Left ventricle myocardium inferior (tissue), 1 donor: ENCODE measurements at regions not wholly inside any gene's neighbourhood (a gene's known extent, or its start where the extent isn't known, plus 50 kb on each side); places are given as distances from the start of the nearest gene placed in this dataset.
"Not testable (repeated sequence)": the region's sequence is repeated elsewhere in the genome, so short reads cannot be mapped to it uniquely, and the experiment has no call there.

Experiments used
- DNase-seq: peaks from one replicate; pipeline ENCODE4 v3.0.0-alpha.2; 2020
- H3K27ac ChIP-seq: fragments of 200-600 bp; replicated peaks from 2 replicates; pipeline ENCODE4 v1.8.0; 2021
- H3K27me3 ChIP-seq: fragments of 200-600 bp; 2 replicates; pipeline ENCODE4 v1.8.0; 2021; ENCODE audit warnings: low read depth
- H3K36me3 ChIP-seq: fragments of 200-600 bp; 2 replicates; pipeline ENCODE4 v1.8.0; 2021
- H3K4me1 ChIP-seq: fragments of 200-600 bp; 2 replicates; pipeline ENCODE4 v1.8.0; 2021
- H3K4me3 ChIP-seq: fragments of 200-600 bp; 2 replicates; pipeline ENCODE4 v1.8.0; 2021; ENCODE audit warnings: mild to moderate bottlenecking, moderate library complexity
- H3K9me3 ChIP-seq: fragments of 200-600 bp; replicated peaks from 2 replicates; pipeline ENCODE4 v1.8.0; 2021
- CTCF ChIP-seq: fragments of 200-600 bp; IDR thresholded peaks from 2 replicates; pipeline ENCODE4 v1.8.0; 2021; ENCODE audit warnings: antibody characterized with exemption, mild to moderate bottlenecking, borderline replicate concordance
- intact Hi-C: fragments of 100-400 bp; cut with micrococcal nuclease; formaldehyde crosslinking; loops from one replicate; pipeline ENCODE4 v1.11.0; 2022
- donor health status: DM: no; HTN: yes; CAD: no; lungs with severe emphysema.

GRCh38 chr6:73941892-73942291, 245.9 kb downstream of the CD109 start:
- H3K4me1 ChIP-seq, result no peaks in the 10 kb centered on the region
- H3K27ac ChIP-seq, result no peak overlapping the region
- H3K4me3 ChIP-seq, result no peak overlapping the region
- no peaks in the 10 kb centered on the region for H3K27me3 ChIP-seq
- no peak for TF ChIP-seq CTCF
- H3K36me3 ChIP-seq, result no peaks in the 10 kb centered on the region
- no peak for DNase-seq
- H3K9me3 ChIP-seq, result peaks cover 17% of the 10 kb centered on the region
- intact Hi-C loops, result no loop called here

- Histone ChIP-seq H3K36me3 (no peaks in the 10 kb centered on the region), H3K9me3 (peaks cover 6% of the 10 kb centered on the region), H3K4me1 (no peaks in the 10 kb centered on the region), H3K4me3 (no peak overlapping the region), H3K27ac (no peak overlapping the region), H3K27me3 (no peaks in the 10 kb centered on the region)
- intact Hi-C loops, result no loop called here
- no peak for DNase-seq
- TF ChIP-seq CTCF, result no peak
Observed at GRCh38 chr6:73937805-73938204, 241.8 kb downstream of the CD109 start.

- Histone ChIP-seq H3K36me3 (no peaks in the 10 kb centered on the region), H3K4me3 (no peak overlapping the region), H3K27me3 (no peaks in the 10 kb centered on the region), H3K27ac (no peak overlapping the region), H3K4me1 (no peaks in the 10 kb centered on the region), H3K9me3 (peaks cover 34% of the 10 kb centered on the region)
- TF ChIP-seq CTCF, result no peak
- no peak for DNase-seq
- intact Hi-C loops, result no loop called here
Observed at GRCh38 chr6:73932866-73933265, 236.9 kb downstream of the CD109 start.

GRCh38 chr6:73929405-73929804, 233.4 kb downstream of the CD109 start:
- H3K4me3 ChIP-seq, result no peak overlapping the region
- no peaks in the 10 kb centered on the region for H3K36me3 ChIP-seq
- no peaks in the 10 kb centered on the region for H3K27me3 ChIP-seq
- H3K9me3 ChIP-seq, result peaks cover 52% of the 10 kb centered on the region
- H3K27ac ChIP-seq, result no peak overlapping the region
- DNase-seq, result no peak
- no peaks in the 10 kb centered on the region for H3K4me1 ChIP-seq
- no peak for TF ChIP-seq CTCF
- intact Hi-C loops, result no loop called here

GRCh38 chr6:73927421-73927820, 231.4 kb downstream of the CD109 start:
- TF ChIP-seq CTCF, result no peak
- Histone ChIP-seq H3K27me3 (no peaks in the 10 kb centered on the region), H3K4me3 (no peak overlapping the region), H3K4me1 (no peaks in the 10 kb centered on the region), H3K9me3 (peaks cover 52% of the 10 kb centered on the region), H3K27ac (no peak overlapping the region), H3K36me3 (no peaks in the 10 kb centered on the region)
- intact Hi-C loops, result no loop called here
- DNase-seq, result no peak

GRCh38 chr6:73925703-73926102, 229.7 kb downstream of the CD109 start:
- H3K4me1 ChIP-seq, intact Hi-C loops, H3K27ac ChIP-seq, DNase-seq, H3K27me3 ChIP-seq, H3K36me3 ChIP-seq, H3K4me3 ChIP-seq: not testable (repeated sequence)
- H3K9me3 ChIP-seq, result peaks cover 45% of the 10 kb centered on the region
